CD4-positive, alpha-beta T cell treated with Interleukin-4 for 4 hours (primary cell): ENCODE measurements at regions not wholly inside any gene's neighbourhood (a gene's known extent, or its start where the extent isn't known, plus 50 kb on each side); places are given as distances from the start of the nearest gene placed in this dataset.

Source experiments
- DNase-seq: peaks from one replicate; pipeline ENCODE4 v3.0.0-alpha.2; 2020

- no peak for DNase-seq
These were observed 97.7 kb downstream of the CD47 start for GRCh38 chr3:107992976-107993684.

DNA sequence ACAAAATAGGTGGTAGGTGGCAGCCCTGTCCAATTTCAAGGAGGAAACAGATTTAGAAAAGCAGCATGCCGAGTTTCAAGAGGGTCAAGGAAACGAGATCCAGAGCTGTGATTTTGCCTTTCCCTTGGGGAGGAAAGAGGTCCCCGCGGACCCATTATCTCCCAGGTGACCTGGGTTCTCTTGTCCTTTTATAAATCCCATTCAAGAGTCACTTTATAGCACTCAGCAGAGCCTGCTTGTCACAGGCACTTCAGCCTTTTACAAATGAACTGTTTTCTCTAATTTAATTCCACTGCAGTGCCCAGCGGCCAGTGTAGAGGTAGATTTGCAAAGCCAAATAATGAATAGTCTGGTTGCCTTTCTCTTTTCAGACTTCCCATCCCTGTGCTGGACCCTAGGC lies 99.9 kb downstream of the CD47 start:
- no peak for DNase-seq

DNA sequence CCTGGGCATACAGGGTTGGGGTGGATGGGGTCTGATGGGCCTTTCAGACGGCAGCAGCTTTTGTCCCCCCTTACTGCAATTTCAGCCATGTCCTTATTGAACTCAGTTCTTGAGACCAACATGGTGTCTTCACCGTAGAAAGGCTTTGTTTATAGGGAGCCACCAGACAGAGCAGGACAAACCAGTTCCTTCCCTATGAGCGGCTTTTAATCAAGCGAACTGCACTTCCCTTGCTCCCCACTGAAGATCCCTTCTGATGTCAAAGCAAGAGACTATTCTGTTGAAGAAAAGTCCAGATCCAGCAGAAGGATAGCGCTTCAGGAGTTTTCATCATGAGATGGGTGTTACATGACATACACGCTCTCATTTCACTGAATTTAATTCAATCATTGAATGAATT lies 100.4 kb downstream of the CD47 start:
- no peak for DNase-seq

DNA sequence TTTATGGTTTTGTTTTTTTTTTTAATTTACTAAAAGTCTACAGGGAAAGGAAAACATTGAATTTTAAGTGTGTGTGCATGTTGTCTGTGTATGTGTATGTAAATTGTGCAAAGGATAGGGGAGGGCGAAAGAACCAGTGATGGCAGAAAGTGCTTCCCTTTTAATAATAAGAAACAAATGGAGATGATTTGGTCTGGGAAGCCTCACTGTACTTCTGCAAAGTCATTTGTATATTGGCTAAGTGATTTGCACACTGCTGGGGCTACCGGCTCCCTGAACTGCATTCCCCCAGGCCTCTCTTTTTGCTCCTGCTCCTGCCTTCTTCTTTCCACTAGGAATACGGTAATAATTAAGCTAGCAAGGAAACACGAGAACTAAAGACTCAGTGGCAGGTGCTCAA lies 101.2 kb downstream of the CD47 start:
- DNase-seq: no peak

GRCh38 chr3:107988460-107989175 lies 102.2 kb downstream of the CD47 start:
- DNase-seq: peak; percentile 62

DNA sequence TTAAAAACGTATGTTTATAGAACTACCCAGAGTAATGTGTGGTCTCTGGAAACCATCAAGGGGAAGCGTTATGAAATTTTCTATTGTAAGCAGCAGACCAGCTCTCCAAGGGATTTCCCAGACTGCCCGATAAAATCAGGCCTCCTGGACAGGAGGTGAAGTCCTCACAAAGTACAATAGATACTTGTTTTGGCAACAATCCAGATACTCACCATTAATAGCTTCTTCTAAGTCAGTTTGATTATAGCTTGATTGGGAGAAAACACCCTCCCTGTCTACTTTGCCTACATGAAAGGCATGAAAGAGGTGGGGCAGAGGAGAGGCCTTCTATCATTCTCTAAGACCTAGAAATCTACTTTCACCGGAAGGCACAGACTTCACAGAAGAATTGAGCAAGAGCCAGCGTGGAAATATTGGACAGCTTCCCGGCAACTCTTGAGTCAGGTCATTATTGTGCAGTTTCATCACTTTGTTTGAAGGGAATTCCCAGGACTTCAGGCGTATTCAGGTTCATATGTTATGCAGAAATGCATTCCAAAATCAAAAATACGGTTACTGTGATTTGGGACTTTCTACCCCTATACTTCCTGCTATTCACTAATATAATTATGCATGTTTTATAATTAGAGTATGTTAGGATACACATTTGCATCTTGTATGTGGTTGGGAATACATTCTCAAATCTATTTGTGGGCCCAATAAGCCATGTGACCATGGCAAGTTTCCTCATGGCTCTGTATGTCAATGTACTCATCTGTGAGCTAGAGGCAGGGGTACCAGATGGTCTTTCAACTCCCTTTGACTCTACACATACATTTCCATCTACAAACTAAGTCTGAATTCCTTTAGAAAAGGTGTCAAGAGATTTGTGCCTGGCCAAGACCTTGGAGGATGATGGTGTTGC lies 103.5 kb downstream of the CD47 start:
- DNase-seq: no peak

DNA sequence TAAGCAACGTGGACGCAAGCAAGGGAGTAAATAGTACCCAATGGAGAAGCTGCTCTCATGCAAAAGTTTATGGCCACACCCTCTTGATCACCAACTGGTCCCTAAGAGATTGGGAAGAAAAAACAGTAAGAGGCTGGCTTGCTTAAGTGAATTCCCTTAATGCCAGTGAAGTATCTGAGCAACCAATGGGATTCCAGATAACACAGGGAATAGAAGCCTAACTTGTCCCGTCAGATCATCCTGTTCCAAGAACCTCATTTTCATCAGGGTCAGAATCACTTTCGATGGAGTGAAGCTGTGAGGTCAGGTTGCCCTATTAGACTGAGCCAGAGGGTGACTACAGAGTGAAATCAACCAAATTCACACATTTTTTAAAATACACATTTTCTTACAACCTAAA lies 104.3 kb downstream of the CD47 start:
- DNase-seq: no peak

DNA sequence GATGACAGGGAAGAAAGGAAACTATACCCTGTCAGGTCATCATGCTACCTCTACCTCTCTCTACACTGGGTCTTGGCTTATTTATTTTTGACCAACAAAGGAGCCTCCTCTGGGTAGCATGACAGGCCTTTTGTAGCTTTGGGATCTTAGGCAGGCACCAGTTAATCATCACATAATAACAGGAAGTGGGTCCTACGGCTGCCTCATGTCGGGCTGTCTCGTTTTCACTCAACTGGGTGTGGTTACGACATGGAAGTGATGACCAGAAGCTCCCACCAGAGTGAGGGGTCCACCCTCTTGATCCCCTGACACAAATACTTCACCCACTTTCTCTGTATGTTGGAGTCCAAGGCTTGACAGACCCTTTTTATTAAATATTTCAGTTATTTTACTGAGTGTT lies 105.3 kb downstream of the CD47 start:
- peak; percentile 62 for DNase-seq

DNA sequence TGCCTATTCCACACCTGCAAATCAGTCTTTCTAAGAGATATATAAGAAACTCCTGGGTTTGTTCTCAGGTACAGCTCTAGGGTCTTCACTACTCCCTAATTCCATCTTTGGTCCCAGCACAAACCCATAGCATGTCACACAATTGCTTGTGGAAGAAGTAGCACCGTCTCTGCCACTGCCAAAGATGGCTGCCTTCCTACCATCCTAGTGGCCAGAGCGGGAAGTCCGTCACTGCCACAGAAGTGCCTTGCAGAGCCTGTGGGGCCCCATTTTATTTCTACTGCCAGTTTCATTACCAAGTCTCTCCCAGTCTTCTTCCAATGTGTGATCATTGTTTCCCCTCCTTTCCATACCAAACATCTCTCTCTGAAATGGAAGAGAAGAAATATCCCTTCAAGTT lies 107.6 kb downstream of the CD47 start:
- no peak for DNase-seq

- DNase-seq: no peak
These were observed 108.7 kb downstream of the CD47 start for GRCh38 chr3:107982165-107982564.

- DNase-seq: no peak
These were observed 109.2 kb downstream of the CD47 start for GRCh38 chr3:107981471-107982111.

DNA sequence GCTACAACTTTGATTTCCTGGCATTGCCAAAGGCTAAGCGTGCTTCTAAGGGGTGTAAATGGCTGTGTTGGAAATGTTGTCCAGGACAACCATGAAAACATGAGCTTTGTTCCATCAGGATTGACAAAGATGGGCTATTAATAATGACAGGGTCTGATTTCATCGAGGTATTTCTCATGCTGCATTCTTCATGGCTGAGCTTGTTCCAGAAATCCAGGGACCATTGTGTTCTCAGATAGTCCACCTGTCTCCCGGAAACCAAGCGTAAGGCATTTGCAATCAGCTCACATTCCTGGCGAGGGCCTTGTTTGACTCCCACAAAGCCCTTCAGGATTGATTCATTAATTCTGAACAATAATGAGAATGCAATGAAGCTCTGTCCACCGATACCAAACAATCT lies 111.3 kb downstream of the CD47 start:
- no peak for DNase-seq

GRCh38 chr3:107978131-107979055 lies 112.4 kb downstream of the CD47 start:
- peak; percentile 30 for DNase-seq

DNA sequence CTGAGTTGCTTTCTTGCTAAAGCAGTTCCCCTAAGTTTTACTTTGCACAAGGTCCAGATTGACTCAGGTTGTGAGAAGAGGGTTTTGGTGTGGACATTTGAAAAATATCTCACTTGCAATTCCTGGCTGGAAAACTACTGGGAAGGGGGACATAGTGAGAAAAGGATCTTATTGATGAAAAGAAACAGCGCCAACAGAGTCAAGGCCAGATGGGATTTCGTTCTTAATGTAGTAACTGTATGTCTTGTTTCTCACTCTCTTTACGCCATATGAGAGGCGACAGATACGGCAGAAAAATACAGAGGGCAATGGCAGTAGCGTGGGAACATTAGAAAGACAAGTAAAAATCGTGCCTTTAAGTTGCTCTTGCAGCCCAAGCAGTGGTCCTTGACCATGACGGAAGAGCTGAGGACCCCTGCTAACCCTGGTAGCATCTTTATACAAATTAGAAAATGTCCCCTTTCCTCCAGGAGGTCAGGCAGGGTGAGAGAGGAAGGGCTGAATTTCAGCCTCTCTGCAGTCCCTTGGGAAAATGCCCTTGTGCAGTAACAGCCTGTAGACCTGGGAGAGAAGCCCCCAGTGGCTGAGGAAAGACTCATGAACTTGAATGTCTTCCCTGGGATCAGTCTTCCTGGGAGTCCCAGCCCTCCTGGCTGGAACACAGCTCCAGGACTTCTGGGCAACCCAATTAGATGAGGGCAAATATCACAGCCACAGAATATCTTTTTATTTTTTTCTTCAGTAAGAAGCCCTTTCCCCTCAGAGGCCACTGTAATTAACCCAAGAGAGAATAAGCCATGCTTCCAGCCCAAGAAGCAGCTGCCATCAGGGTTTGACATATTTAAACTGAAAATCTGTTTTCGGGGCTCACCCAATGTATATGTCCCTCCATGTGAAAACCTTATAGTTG lies 113.4 kb downstream of the CD47 start:
- no peak for DNase-seq

DNA sequence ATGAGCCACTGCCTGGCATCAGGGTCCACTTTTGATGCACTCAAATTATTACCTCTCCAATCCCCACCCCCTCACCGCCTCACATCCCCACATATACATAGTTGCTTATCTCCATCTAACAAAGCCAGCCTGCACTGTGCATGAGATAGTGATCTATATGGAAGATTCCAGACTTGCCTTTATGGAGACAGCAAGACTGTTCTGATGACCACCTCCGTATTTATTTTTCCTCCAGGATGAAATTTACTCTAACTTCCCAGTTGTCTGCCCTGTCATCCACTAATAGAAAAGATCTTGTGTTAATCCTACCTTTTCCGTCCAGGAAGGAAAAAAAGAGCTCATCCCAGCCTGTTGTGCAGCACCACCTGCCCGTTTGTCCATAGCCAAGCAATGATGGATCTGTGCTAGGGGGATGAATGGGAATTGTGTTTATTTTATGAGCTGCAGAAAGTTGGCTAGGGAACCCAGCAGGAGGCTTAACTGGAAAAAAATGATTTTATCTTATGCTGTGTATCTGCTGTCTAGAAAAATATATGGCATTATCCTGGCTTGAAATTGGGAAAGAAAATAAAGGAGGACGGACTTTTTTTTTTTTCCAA lies 114.5 kb downstream of the CD47 start:
- DNase-seq: no peak

DNA sequence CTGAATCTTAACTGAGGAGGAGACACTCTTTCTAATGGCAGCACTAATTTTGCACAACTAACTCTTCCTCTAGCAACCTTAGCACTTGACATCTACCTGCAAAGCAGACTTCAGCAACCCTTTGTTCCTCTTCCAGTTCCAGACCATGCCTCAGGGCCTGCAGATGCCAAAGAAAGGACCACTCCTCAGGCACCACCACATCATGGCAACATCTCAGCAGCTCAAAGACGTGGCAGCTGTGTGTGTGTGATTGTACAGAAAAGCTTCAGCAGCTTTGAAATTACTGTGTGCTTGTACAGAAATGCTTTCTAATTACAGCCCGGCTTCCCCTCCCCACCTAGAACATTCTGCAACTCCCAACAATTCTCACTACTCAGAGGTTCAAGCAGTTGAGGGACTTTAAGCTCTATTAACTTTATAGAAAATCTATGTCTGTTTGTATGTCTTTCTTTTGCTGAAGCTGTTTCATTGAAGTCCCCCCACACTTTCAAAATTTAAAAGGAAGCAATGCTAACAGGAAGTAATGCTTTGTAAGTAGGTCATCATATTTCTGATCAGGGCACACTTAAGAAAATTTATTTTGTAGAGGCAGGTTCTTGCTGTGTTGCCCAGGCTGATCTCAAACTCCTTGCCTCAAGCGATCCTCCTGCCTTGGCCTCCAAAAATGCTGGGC lies 115.2 kb downstream of the CD47 start:
- DNase-seq: peak; percentile 33

GRCh38 chr3:107973961-107974360 lies 116.9 kb downstream of the CD47 start:
- DNase-seq: no peak

- DNase-seq: no peak
These were observed 117.7 kb downstream of the CD47 start for GRCh38 chr3:107973152-107973551.

- DNase-seq: no peak
These were observed 119.7 kb downstream of the CD47 start for GRCh38 chr3:107970993-107971580.
